HL-60/S4 (cell line): ENCODE measurements at regions not wholly inside any gene's neighbourhood (a gene's known extent, or its start where the extent isn't known, plus 50 kb on each side); places are given as distances from the start of the nearest gene placed in this dataset.
"Not testable (repeated sequence)": the region's sequence is repeated elsewhere in the genome, so short reads cannot be mapped to it uniquely, and the experiment has no call there.

Experiments
- in situ Hi-C: fragments of 300-500 bp; cut with MboI; formaldehyde crosslinking; loops from 2 replicates; pipeline ENCODE4 v1.14.3; 2022; ENCODE audit warnings: low sequenced_read_pairs

- in situ Hi-C loops = not testable (repeated sequence)
These were observed 556.7 kb upstream of the SPRY2 start for GRCh38 chr13:80897641-80898040.

GRCh38 chr13:80894917-80895316 lies 554.0 kb upstream of the SPRY2 start:
- in situ Hi-C loops = no loop called here

GRCh38 chr13:80889829-80890228 lies 548.9 kb upstream of the SPRY2 start:
- in situ Hi-C loops = no loop called here

- in situ Hi-C loops = no loop called here
These were observed 547.5 kb upstream of the SPRY2 start for GRCh38 chr13:80888390-80888789.

GRCh38 chr13:80884056-80884785 lies 543.3 kb upstream of the SPRY2 start:
- in situ Hi-C loops = no loop called here

- in situ Hi-C loops = no loop called here
These were observed 542.6 kb upstream of the SPRY2 start for GRCh38 chr13:80883545-80883944.

GRCh38 chr13:80881942-80882445 lies 541.1 kb upstream of the SPRY2 start:
- in situ Hi-C loops = no loop called here

GRCh38 chr13:80881495-80881894 lies 540.6 kb upstream of the SPRY2 start:
- in situ Hi-C loops = no loop called here

GRCh38 chr13:80881034-80881433 lies 540.1 kb upstream of the SPRY2 start:
- in situ Hi-C loops = no loop called here

- in situ Hi-C loops = no loop called here
These were observed 537.0 kb upstream of the SPRY2 start for GRCh38 chr13:80877944-80878241.

- in situ Hi-C loops = no loop called here
These were observed 536.5 kb upstream of the SPRY2 start for GRCh38 chr13:80877209-80877943.

GRCh38 chr13:80873589-80873988 lies 532.7 kb upstream of the SPRY2 start:
- in situ Hi-C loops = no loop called here

- in situ Hi-C loops = not testable (repeated sequence)
These were observed 531.0 kb upstream of the SPRY2 start for GRCh38 chr13:80871971-80872370.

GRCh38 chr13:80871481-80871880 lies 530.6 kb upstream of the SPRY2 start:
- in situ Hi-C loops = no loop called here

- in situ Hi-C loops = no loop called here
These were observed 529.3 kb upstream of the SPRY2 start for GRCh38 chr13:80870186-80870585.

GRCh38 chr13:80866921-80867320 lies 526.0 kb upstream of the SPRY2 start:
- in situ Hi-C loops = no loop called here

- in situ Hi-C loops = no loop called here
These were observed 524.4 kb upstream of the SPRY2 start for GRCh38 chr13:80865329-80865728.

- in situ Hi-C loops = no loop called here
These were observed 521.5 kb upstream of the SPRY2 start for GRCh38 chr13:80862456-80862855.

- in situ Hi-C loops = no loop called here
These were observed 519.9 kb upstream of the SPRY2 start for GRCh38 chr13:80860845-80861244.

- in situ Hi-C loops = no loop called here
These were observed 517.2 kb upstream of the SPRY2 start for GRCh38 chr13:80858131-80858530.

GRCh38 chr13:80857321-80857720 lies 516.4 kb upstream of the SPRY2 start:
- in situ Hi-C loops = no loop called here

GRCh38 chr13:80850771-80851170 lies 509.8 kb upstream of the SPRY2 start:
- in situ Hi-C loops = no loop called here
